GM19455 (cell line): ENCODE measurements at regions not wholly inside any gene's neighbourhood (a gene's known extent, or its start where the extent isn't known, plus 50 kb on each side); places are given as distances from the start of the nearest gene placed in this dataset.
"Not testable (repeated sequence)": the region's sequence is repeated elsewhere in the genome, so short reads cannot be mapped to it uniquely, and the experiment has no call there.

Experiments used
- ATAC-seq: cut with Tn5 transposase; IDR thresholded peaks from one replicate; pipeline ENCODE4 v1.9.1; 2021; ENCODE audit not compliant: unreplicated experiment

DNA sequence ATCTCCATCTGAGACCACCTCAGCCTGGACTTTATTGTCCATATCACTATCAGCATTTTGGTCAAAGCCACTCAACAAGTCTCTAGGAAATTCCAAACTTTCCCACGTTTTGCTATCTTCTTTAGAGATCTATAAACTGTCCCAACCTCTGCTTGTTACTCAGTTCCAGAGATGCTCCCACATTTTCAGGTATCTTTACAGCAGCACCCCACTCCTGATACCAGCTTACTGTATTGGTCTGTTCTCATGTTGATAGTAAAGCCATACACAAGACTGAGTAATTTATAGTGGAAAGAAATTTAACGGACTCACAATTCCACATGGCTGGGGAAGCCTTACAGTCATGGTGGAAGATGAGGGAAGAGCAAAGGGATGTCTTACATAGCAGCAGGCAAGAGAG lies 465.4 kb upstream of the PBX1 start:
- ATAC-seq = no peak

GRCh38 chr1:164101802-164102201 lies 457.2 kb upstream of the PBX1 start:
- no peak for ATAC-seq

DNA sequence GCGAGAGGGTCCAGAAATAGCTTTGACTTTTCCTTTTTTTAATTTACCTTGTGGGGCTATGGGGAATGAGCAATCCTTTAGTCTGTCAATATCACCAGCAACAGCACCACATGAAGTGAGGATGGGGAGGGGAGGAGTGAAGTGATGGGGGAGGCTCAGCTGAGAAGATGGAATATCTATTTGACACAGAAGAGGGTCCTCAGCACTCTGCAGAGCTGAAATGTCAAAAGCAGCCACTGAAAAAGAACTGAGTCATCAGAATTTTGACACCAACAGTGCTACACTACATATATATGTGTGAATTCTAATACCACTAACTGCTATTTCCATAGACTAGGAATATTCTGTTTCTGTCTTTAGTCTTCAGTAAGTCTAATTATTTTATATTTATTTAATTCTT lies 427.0 kb upstream of the PBX1 start:
- ATAC-seq = no peak

- ATAC-seq = no peak
Observed at GRCh38 chr1:164137273-164137925, 421.6 kb upstream of the PBX1 start.

GRCh38 chr1:164141797-164142196 lies 417.2 kb upstream of the PBX1 start:
- ATAC-seq = no peak

DNA sequence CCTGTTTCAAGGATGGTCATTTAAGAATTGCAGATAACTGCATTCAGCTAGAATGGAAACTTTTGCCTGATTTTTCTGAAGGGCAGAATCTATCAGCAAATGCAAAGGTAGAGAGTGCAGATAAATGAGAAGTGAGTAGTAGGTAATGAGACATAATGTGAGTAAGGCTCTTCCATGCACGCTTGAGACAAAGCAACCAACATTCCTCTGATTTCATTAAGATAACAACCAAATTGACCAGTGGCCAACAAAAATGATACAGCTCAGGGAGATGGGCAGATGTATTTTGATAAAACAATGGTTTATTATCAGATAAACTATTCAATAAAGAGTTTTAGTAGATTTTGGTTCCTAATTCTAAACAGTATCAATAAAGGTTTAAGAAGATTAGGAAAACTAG lies 404.4 kb upstream of the PBX1 start:
- ATAC-seq = no peak

- no peak for ATAC-seq
Observed at GRCh38 chr1:164155347-164155746, 403.6 kb upstream of the PBX1 start.

- ATAC-seq = no peak
Observed at GRCh38 chr1:164163289-164163849, 395.6 kb upstream of the PBX1 start.

DNA sequence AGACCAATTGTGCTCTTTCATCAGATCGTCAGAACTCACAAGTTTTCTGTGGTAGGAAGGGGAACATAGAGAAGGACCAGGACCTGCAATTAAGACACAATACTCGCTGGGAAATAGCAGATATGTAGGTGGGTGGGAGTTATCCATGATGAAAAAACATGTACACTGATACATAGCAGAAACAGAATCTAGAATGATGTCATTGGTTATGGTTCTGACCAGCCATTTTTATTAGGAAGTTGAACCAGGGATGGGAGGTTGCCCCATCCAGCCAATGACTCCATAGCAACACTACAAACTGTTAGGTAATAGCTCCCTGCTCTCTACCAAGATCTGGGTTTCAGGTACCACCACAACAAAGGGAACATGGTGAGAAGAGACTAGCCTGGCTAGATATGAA lies 393.5 kb upstream of the PBX1 start:
- ATAC-seq = no peak

DNA sequence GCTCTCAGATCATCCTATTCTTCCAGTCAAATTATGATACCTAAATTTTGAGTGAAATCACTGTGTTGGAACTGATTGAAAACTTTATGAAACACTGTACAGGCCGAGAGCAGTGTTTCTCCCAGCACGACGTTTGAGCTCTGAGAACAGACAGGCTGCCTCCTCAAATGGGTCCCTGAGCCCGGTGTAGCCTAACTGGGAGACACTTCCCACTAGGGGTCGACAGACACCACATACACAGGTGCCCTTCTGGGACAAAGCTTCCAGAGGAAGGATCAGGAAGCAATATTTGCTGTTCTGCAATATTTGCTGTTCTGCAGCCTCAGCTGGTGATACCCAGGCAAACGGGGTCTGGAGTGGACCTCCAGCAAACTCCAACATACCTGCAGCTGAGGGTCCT lies 392.5 kb upstream of the PBX1 start:
- ATAC-seq = not testable (repeated sequence)

DNA sequence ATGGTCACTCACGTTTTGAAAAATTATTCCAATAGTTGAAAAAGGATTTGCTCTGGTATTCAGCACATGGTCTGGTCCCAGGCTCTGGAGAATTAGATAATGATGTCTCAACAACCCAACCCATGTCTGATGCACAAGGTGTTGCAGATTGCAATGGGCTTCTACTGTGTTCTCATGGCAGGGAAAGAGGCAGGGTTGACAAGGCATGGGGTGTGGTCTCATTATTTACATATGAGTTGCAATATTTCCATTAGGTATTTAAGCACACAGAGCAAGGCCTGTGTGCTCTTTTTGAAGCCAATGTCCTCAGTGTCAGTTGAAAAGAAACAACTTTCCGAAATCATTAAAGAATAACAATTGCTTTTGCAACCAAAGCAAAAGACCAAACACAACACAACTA lies 381.9 kb upstream of the PBX1 start:
- ATAC-seq = no peak

GRCh38 chr1:164180824-164181223 lies 378.2 kb upstream of the PBX1 start:
- no peak for ATAC-seq

GRCh38 chr1:164183854-164184635 lies 374.9 kb upstream of the PBX1 start:
- no peak for ATAC-seq

GRCh38 chr1:164186881-164187280 lies 372.1 kb upstream of the PBX1 start:
- no peak for ATAC-seq

- ATAC-seq = no peak
Observed at GRCh38 chr1:164188497-164188896, 370.5 kb upstream of the PBX1 start.

GRCh38 chr1:164191191-164191590 lies 367.8 kb upstream of the PBX1 start:
- ATAC-seq = no peak

- ATAC-seq = no peak
Observed at GRCh38 chr1:164210211-164210739, 348.7 kb upstream of the PBX1 start.

DNA sequence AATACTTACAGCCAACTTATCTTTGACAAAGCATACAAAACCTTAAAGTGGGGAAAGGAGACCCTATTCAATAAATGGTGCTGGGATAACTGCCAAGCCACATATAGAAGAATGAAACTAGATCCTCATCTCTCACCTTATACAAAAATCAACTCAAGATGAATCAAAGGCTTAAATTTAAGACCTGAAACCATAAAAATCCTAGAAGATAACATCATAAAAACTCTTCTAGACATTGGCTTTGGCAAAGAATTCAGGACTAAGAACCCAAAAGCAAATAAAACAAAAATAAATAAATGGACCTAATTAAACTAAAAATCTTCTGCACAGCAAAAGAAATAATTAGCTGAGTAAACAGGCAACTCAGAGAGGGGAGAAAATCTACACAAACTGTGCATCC lies 335.6 kb upstream of the PBX1 start:
- no peak for ATAC-seq

DNA sequence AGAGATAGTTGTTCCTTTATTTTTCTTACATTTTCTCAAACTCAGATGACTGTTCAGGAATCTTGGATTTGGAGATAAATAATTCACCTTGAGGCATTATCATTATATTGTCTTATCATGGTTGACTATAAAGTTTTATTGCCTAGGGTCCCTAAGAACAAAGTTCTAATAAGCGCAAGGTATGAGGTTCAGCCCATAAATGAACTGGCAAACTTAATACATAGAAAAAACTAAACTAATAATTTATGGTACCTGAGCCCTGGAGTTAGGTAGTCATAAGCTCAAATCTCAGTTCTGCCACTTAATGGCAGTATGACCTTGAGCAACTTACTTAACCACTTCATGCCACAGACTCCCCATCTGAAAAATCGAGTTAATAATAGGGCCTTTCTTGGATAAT lies 334.0 kb upstream of the PBX1 start:
- no peak for ATAC-seq

- ATAC-seq = no peak
Observed at GRCh38 chr1:164226977-164227376, 332.0 kb upstream of the PBX1 start.

- no peak for ATAC-seq
Observed at GRCh38 chr1:164228928-164229327, 330.1 kb upstream of the PBX1 start.

- no peak for ATAC-seq
Observed at GRCh38 chr1:164233149-164233548, 325.8 kb upstream of the PBX1 start.
